ENCODE measurements at regions not wholly inside any gene's neighbourhood (a gene's known extent, or its start where the extent isn't known, plus 50 kb on each side); places are given as distances from the start of the nearest gene placed in this dataset.
"Not testable (repeated sequence)": the region's sequence is repeated elsewhere in the genome, so short reads cannot be mapped to it uniquely, and the experiment has no call there.

DNA sequence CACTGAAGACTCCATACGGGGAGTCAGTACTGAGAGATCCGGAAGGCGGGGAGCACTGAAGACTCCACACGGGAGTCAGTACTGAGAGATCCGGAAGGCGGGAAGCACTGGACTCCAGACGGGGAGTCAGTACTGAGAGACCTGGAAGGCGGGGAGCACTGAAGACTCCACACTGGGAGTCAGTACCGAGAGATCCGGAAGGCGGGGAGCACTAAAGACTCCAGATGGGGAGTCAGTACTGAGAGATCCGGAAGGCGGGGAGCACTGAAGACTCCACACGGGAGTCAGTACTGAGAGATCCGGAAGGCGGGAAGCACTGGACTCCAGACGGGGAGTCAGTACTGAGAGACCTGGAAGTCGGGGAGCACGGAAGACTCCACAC is 77.2 kb downstream of the DLL1 start:
- 95% methylated on average over 15 of the region's 19 CpGs; no CpG with 5 or more reads in 1 of the 2 experiments for WGBS, 2 experiments (ENCODE audit: extremely low coverage in 1 of 2, insufficient coverage in 1 of 2, insufficient read length in 1 of 2, insufficient replicate concordance in 2 of 2, low coverage in 1 of 2, low lambda C conversion rate in 2 of 2, missing lambda C conversion rate in 1 of 2)
- H3K27ac ChIP-seq (ENCODE audit: low read depth, low read length); CTCF ChIA-PET (ENCODE audit: partially characterized antibody): not testable (repeated sequence)

More for the DNA sequence above, 77.2 kb downstream of the DLL1 start:
- H3K4me2 ChIP-seq (ENCODE audit: insufficient read depth in 1 of 2, low read depth in 2 of 2, low read length in 2 of 2); H3K18ac ChIP-seq (ENCODE audit: extremely low read depth, low read length); H4K5ac ChIP-seq (ENCODE audit: insufficient read length, low read depth, low read length); H3K36me3 ChIP-seq (ENCODE audit: control insufficient read depth in 2 of 4, insufficient read depth in 4 of 4, low read length in 3 of 4); FAIRE-seq; H2AFZ ChIP-seq (ENCODE audit: low read length); H2BK12ac ChIP-seq (ENCODE audit: low read depth, low read length); H3K56ac ChIP-seq (replicated peaks; ENCODE audit: insufficient read length, low read depth, low read length); H3K79me1 ChIP-seq (ENCODE audit: low read depth, low read length); POLR2A ChIA-PET (ENCODE audit: partially characterized antibody); H3K23ac ChIP-seq (ENCODE audit: insufficient read length); H3K27me3 ChIP-seq (replicated peaks in 1 of 4; ENCODE audit: control insufficient read depth in 3 of 4, extremely low read depth in 1 of 4, insufficient read depth in 3 of 4, low read length in 3 of 4); H4K20me1 ChIP-seq (replicated peaks in 1 of 2; ENCODE audit: control insufficient read depth in 1 of 2, insufficient read depth in 2 of 2, low read length in 2 of 2); H2BK120ac ChIP-seq (replicated peaks; ENCODE audit: low read depth, low read length); H3K9me3 ChIP-seq (ENCODE audit: insufficient read depth in 2 of 2, low read depth in 1 of 2, low read length in 1 of 2); H3K23me2 ChIP-seq (ENCODE audit: low read depth, low read length); H3K14ac ChIP-seq (ENCODE audit: insufficient read length); H4K8ac ChIP-seq (ENCODE audit: extremely low read depth, insufficient read depth, low read length); H3K79me2 ChIP-seq (ENCODE audit: control insufficient read depth in 1 of 2, insufficient read depth in 2 of 2, low read length in 2 of 2); H3K4ac ChIP-seq (replicated peaks; ENCODE audit: insufficient read length, low read depth, low read length); H2BK20ac ChIP-seq (ENCODE audit: low read length); H2BK5ac ChIP-seq (ENCODE audit: low read depth, low read length); H3K4me1 ChIP-seq (replicated peaks in 1 of 4; ENCODE audit: control insufficient read depth in 3 of 4, insufficient read depth in 4 of 4, low read length in 3 of 4); H2BK15ac ChIP-seq (ENCODE audit: low read length); H3K4me3 ChIP-seq (ENCODE audit: extremely low read depth in 1 of 4, insufficient read depth in 2 of 4, low read depth in 3 of 4, low read length in 4 of 4); DNase-seq (ENCODE audit: low read depth in 1 of 2, low spot score in 2 of 2); H3K9ac ChIP-seq (replicated peaks in 1 of 4; ENCODE audit: extremely low read depth in 1 of 4, low read depth in 3 of 4, low read length in 3 of 4); H4K91ac ChIP-seq (replicated peaks; ENCODE audit: insufficient read length, low read length); H2AK5ac ChIP-seq (ENCODE audit: low read depth, low read length): not testable (repeated sequence)

All from H1 (cell line).